C1 segment of cervical spinal cord (tissue), 14 donors: ENCODE measurements at regions not wholly inside any gene's neighbourhood (a gene's known extent, or its start where the extent isn't known, plus 50 kb on each side); places are given as distances from the start of the nearest gene placed in this dataset.
"Not testable (repeated sequence)": the region's sequence is repeated elsewhere in the genome, so short reads cannot be mapped to it uniquely, and the experiment has no call there.

Source experiments
- DNase-seq, 14 donors: peaks; one replicate each; lab custom pipeline; 2025; lab: John Stamatoyannopoulos, UW

DNA sequence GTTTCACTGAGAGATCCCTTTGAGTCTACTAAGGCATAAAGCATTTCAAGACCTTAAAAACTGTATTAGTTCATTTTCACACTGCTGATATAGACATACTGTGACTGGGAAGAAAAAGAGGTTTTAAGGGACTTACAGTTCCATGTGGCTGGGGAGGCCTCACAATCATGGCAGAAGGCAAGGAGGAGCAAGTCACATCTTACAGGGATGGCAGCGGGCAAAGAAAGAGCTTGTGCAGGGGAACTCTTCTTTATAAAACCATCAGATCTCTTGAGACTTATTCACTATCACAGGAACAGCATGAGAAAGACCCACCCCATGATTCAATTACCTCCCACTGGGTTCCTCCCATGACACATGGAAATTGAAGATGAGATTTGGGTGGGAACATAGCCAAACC lies 628.4 kb upstream of the GJE1 start:
- DNase-seq = not testable (repeated sequence)

DNA sequence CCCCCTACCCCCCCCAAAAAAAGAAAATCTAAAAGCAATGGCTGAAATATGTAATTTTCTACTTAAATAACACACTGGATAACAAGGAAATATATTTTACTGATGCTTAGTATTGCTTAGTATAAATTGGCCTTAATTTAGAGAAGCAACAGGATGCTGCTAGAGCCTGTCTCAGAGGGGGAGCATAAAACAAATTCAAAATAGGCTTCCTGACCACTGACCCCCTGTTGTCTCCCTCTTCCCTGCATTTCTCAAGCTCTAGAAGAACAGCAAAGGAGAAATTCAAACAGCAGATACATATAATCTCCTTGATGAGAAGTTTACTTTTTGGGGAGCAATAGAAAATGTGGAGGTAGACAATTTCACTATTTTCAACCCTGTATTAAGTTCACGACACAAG lies 631.1 kb upstream of the GJE1 start:
- no peak for DNase-seq

DNA sequence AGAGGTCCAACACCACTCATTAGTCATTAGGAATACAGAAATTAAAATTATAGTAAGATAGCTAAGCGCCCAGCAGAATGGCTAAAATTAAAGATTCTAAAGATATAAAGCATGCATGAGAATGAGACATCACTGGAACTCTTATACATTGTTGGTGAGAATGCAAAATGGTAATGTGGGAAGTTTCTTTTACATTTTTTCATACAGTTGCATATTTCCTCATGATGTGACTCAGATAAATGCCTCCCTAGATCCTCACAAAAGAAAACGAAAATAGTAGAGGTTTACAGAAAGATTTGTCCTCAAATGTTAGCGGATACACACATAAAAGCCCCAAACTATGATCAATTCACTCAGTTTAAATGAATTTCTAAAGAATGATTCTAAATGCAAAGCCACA lies 633.7 kb upstream of the GJE1 start:
- DNase-seq = no peak

DNA sequence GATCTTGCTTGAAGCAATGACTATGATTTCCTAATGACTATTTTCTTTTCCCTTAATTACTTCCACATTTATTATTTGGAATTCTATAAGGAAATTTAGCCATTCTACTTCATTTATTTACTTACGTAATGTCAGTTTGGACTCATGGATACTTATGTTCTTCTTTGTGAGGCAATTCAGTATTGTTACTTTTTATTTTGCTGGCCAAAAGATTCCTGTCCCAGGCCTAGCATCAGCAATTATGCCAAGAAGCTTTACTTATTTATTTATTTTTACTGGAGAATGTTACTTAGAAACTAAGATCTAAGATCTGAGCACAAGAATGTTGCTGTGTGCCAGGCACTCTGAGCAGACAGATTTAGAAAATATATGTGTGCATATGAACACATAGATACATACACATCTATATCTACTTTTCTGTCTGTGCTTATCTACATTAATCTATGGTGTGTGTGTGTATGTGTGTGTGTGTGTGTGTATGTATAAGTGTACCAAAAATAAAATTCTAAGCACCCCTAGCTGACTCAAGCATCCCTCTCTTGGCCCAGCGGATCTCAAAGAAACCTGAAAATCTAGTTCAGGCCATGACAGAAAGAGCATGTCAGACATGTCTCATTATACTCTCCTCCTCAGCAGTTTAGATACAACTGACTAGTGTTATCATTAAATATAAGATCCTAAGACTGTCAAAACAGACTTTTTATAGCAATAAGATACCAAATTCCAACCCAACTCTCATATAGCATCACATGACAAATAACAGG lies 640.0 kb upstream of the GJE1 start:
- no peak for DNase-seq

DNA sequence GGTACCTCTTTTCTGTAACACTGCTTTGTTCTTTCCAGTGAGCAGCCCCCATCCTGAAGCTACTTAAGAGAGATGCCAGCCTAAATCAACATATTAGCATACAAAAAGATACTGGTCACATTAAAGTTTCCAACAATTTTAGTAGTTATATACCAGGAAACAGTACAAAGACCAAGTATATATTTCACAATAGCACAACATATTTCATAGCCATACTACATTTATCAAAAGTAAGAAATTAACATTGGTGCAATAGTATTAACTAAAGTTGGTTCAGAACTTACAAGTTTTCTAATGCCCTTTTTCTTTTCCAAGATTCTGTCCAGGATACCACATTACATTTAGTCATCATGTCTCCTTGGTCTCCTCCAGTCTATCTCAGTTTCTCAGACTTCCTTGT lies 641.0 kb upstream of the GJE1 start:
- DNase-seq = no peak

DNA sequence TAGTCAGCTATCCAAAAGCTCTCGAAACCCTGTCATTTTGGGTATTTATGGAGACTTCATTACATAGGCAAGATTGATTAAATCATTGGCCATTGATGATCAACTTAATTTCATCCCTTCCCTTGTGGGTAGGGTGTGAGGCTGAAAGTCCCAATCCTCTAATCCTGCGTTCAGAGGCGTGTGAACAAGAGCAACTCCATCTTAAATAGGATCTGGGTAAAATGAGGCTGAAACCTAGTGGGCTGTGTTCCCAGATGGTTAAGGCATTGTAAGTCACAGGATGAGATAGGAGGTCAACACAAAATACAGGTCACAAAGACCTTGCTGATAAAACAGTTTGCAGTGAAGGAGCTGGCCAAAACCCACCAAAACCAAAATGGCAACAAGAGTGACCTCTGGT lies 641.7 kb upstream of the GJE1 start:
- DNase-seq = no peak

DNA sequence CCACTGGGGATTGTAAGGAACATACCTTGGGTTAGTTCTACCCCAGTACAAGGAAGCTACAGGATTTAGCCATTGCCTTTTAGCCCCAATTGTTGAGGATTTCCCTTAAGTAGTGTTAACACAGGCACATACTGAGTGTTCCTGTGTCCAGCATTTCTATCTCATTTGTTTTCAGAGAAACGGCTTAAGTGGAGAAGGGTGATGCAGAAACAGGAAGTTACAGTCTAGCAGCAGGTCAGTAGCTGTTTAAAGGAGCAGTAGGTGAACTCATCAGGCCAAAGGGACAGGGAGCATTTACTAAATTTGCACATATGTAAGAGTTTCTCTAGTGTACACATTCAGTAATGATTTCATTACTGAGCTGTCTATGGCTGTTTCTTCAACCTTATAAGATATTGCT lies 644.2 kb upstream of the GJE1 start:
- no peak for DNase-seq

DNA sequence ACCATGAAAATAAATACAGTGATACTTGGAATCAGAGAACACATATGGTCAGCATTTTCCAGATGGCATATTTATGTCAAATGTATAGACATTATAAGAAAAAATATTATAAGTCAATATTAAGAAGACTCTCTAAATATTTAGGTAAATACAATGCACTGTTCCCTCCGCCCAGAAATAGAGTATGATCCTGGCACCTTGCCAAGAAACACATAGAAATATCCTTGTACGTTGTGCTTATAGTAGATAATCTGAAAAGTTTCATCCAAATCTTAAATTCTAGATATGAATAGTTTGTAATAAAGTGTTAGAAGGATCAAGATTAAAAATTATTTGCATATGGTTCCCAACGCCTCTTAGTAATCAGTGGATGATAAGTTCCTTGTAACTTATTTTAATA lies 645.8 kb upstream of the GJE1 start:
- DNase-seq = no peak

DNA sequence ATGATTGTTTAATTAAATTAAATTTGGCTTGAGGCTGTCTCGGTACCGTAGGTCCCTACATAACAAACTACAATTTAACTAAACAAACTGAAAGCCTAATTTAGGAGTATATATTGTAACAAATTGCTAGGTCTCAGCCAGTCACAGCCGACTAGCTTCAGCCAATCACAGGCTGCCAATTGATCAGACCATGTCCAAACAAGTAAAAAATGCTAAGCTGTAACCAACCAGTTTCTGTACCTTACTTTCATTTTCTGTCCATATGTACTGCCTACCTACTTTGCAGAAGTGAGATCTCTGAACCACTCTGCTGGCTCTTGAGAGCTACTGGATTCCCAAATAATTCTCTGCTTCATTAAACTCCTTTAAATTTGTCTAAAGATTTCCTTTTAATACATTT lies 648.0 kb upstream of the GJE1 start:
- no peak for DNase-seq

DNA sequence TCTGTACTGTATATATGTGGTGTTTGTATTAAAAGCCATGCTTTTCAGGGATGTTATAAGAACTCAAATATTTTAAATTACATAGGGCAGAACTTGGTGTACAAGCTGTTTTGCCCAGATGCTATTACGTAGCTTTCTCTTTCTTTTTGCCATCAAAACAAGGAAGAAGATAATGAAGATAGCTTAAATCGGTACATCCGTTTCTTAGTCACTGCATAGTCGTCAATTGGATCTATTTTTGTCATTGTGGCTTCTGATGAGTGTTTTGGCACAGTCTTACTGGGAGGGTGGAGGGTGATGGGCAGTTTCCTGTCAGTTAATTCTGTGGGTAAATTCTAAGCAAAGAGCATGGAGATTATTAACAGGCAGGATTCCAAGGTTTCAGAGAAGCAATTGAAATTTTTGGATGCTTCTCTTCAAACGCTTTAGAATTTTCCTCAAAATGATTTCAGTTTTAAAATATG lies 649.1 kb upstream of the GJE1 start:
- no peak for DNase-seq

DNA sequence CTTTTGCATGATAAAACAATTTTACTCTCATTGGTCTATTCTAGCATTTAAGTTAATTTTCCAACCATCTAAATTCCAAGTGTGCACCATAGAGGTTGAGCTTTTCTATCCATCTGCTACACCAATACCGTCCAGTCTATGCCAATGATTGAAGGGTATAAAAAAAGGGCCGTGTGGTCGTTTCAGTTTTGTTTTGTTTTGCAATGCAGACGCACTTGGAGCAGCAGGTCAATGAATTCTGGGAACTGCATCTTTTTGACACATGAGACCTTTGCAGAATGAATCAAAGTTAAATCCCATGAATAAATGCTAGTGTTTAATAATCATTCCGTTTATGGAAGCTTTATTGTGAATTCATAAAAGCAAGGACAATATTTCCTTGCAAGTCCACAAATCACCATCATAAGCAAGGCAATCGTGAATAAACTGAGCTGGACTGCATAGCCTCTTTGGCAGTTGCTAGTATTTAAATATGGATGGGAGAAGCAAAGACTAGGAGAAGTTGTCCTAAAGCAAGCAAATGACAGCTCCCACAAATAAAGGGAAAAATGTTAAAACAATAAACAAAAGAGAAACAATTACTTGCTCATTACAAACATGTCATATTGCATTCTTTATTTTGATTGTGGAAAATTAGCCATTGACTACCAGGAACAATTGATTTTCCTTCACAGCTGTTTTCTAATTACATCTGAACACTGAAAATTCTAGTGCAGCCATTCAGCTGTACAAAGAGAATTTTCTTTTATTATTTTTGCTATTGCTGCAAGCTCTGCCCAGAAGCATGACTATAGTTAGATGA lies 649.7 kb upstream of the GJE1 start:
- DNase-seq = no peak

DNA sequence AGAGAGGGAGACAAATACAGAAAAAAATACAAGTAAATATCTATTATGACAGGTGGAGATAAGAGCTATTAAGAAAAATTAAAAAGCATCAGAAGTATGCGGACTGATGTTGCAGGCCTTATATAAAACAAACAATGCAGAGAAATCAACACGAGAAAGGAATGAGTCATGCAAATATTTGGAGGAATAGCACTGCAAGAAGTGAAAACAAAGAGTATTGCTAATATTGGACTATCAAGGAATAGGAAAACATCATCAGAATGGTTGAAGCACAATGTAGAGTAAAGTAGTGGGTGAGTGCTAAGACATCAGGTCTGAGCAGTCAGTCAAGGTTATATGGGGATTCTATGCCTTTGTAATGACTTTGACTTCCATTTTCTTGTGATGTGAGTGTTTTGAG lies 657.5 kb upstream of the GJE1 start:
- no peak for DNase-seq

DNA sequence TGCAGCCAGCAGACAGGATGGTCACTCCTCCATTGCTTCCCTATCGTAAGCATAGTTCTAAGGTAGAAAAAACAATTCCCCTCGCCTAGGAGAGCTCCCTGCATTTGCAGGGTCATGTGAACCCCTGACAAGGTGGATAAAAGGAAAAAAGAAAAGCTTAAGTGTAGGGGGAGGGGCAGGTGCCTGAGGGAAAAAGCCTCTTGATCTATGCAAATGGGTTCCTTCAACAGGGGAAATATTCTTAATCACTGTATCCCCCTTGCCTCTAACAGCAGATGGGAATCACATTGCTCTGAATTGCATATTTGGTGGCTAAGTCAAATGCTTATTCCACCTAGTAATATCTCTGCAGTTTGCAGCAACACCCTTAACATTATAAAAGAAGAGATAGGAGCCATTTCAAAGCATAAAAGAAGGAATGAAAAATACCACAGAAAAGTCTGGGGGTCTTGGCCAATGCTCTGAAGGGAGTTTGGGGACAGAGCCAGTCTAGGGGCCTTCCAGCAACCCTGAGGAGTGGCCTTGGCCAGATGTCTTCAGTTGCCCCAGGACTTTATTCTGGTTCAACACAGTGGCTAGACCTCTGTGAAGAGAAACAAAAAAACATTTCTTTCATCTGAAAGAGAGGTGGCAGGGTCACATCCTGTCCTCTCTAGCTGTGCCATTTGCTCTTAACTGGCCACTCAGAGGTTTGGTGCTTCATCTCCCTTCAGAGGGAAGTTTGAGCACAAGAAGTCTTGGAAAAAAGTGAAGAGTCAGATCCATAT lies 660.4 kb upstream of the GJE1 start:
- no peak for DNase-seq

DNA sequence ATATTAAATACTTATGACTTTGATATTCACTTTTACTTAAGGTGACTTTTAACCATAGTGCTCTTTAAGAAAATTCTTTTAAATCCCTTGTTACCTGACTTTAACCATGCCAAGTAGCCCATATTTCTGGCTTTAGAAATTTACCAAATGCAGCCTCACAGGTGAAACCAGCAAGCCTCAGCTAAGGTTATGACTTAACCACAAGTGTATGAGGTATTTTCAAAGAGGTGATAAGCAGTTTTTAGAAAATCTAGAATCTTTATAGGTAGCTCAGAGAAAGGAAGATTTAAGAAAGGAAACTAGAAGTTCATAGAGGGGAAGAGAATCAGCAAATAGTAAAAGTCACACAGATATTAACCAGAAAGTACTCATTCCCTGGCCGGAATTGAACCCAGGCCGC lies 661.9 kb upstream of the GJE1 start:
- DNase-seq = no peak

DNA sequence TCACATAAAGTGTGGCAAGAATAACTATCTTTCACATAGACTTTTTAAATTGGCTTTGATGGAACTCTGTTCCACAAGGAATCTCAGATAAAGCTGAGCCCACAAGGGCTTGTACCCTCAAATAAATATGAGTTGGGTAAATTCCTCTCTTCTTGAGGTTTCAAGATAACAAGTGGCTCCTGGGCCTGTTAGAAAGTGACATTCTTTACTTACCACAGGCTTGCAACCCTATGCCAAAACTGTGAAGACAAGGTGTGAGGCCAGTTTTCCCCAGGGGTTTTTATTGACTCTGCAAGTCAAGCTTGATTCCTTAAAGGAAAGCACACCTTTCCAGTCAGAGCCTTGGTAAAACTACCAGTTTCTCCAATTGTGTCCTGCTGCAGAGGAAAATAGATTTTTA lies 664.8 kb upstream of the GJE1 start:
- no peak for DNase-seq

DNA sequence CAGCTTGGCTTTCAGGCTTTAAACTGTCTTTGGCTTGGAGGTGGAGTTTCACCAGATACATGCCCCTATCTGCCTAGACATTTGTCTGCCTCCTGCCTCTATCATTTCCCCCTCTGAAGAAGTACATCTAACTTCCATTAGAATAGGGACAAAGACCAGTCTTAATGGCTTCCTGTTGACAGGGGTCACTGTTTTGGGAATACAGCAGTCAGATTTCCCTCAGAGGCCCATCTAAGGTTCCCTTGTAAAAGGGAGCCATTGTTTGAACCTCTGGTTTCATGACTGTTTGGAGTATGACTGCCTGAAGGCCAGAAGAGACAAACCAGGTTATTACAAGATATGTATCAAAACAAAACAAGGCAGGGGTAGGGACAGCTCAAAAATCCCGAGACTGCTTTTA lies 665.7 kb upstream of the GJE1 start:
- no peak for DNase-seq

DNA sequence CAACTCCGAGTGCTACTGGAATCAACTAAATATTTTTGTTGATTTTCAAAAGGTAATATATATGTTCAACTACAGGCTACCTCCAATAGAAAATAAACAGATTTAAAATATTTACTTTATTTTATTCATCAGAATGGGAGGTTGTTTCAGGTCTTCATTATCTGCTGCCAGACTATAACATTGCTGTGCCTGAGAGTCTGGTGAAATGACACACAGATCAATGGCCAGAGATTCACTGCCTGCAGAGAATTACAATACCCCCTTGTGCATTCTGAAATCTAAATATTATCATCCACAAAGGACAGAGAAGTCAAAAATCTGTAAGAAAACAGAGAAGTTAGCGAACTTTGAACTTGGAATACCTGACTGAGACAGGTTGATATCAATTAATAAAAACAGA lies 667.8 kb upstream of the GJE1 start:
- DNase-seq = no peak

DNA sequence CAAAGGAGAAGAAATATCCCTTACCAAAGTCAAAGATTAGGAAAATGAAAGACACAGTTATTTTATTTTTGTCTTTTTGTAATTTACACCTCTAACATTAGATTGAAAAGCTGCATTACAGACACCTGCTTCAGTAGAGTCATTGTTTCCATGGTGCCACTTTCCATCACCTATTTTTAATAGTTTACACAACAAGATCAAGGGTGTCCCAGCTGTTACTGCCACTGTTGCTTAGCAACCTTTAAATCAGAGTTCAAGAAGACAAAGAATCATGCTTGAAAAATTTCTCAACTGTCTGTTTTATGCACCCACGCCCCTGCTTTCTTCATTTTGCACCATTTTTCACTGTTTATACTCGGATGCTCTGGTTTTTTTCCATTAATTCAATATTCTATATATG lies 668.2 kb upstream of the GJE1 start:
- DNase-seq = no peak

DNA sequence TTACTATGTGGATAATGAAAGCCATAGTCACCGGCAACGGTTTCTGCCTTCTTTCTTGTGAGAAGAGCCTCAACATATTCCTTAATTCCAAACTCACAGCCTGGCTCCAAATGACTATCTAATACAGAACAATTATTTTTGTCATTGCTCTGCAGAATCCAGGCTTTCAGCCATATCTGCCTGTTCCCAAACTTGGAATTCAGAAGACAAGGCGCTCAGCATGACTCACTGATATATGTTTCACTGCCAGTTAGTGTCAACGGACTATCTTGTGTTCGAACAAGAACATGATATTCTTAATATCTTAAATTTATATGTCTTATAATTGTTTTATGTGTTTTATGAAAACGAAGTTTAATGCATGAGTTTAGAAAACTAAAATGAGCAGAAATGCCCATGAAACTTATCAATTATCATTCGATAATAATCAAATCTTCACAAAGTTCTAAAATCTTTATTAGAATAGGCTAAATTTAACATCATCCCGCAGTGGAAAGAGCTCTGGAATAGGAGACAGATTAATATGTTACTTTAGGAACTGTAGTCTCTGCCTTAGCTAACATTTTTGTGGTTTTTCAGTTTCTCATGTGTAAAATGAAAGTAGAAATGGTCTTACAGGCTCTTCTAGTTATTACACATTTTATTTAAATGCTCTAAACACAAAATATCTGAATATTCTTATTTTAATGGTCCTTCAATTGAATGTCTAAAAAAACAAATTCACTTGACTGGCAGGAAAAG lies 669.3 kb upstream of the GJE1 start:
- DNase-seq = no peak

DNA sequence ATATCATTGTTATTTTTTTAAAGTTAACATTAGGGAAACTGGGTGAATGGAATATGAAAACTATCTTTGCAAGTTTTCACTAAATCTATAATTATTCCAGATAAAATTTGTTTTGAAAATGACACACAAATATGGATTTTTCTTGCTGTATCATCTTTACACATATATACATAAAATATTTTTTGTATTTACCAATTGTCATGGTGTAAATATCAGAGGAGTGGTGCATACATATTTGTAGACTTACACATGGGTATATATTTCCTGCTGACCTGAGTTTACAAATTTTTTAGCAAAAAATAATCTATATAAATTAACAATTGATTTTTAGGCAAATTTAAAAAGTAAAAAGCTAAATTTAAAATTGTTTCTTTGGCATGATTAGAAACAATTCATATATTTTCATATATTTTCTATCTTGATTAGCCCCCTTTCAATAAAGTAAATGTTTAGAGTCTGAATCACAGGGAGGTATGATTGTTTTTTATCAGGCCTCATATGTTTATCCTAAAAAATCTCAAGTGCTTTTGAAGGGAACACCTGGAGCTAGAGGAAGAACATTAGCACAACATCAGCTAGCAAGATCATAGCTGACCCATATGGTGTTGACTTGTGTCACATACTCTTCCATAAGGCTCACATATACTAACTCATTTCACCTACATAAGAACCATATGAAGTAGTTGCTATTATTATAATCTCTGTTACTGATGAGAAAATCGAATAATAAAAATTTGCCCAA lies 671.8 kb upstream of the GJE1 start:
- no peak for DNase-seq

DNA sequence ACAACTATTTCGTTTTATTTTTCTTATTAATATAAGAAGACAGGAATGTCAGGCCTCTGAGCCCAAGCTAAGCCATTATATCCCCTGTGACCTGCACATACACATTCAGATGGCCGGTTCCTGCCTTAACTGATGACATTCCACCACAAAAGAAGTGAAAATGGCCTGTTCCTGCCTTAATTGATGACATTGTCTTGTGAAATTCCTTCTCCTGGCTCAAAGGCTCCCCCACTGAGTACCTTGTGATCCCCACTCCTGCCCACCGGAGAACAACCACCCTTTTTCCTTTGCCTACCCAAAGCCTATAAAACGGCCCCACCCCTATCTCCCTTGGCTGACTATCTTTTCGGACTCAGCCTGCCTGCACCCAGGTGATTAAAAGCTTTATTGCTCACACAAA lies 672.5 kb upstream of the GJE1 start:
- not testable (repeated sequence) for DNase-seq
